ENCODE measurements at regions not wholly inside any gene's neighbourhood (a gene's known extent, or its start where the extent isn't known, plus 50 kb on each side); places are given as distances from the start of the nearest gene placed in this dataset.

GRCh38 chr12:68532887-68533248, 77.8 kb upstream of the RAP1B start:
- Histone ChIP-seq H3K9me3 (no peaks in the 10 kb centered on the region), H3K27ac (peak overlapping the region; percentile 20 to 31), H3K4me3 (no peak overlapping the region), H3K36me3 (no peaks in the 10 kb centered on the region), H3K27me3 (no peaks in the 10 kb centered on the region), H3K4me1 (peaks cover 0 to 4% of the 10 kb centered on the region in 2 donors)
- intact Hi-C loops (cut with DNase I; ENCODE audit: low total_unique reads) = no loop called here
- no peak for TF ChIP-seq CTCF (IDR thresholded peaks at IDR 0.05)
- no peak for TF ChIP-seq POLR2A (IDR thresholded peaks at IDR 0.05)
- no peak for DNase-seq

GRCh38 chr12:68534108-68534507, 76.6 kb upstream of the RAP1B start:
- intact Hi-C loops (cut with DNase I; ENCODE audit: low total_unique reads) = no loop called here
- Histone ChIP-seq H3K36me3 (no peaks in the 10 kb centered on the region), H3K9me3 (no peaks in the 10 kb centered on the region), H3K27ac (no peak overlapping the region), H3K4me3 (no peak overlapping the region), H3K4me1 (peaks cover 0 to 4% of the 10 kb centered on the region in 2 donors), H3K27me3 (no peaks in the 10 kb centered on the region)
- TF ChIP-seq POLR2A (IDR thresholded peaks at IDR 0.05) = no peak
- no peak for TF ChIP-seq CTCF (IDR thresholded peaks at IDR 0.05)
- no peak for DNase-seq

GRCh38 chr12:68536885-68537485, 73.7 kb upstream of the RAP1B start:
- Histone ChIP-seq H3K27ac (no peak overlapping the region), H3K4me1 (no peaks in the 10 kb centered on the region), H3K27me3 (no peaks in the 10 kb centered on the region), H3K4me3 (no peak overlapping the region), H3K9me3 (no peaks in the 10 kb centered on the region), H3K36me3 (no peaks in the 10 kb centered on the region)
- no peak for DNase-seq
- TF ChIP-seq POLR2A (IDR thresholded peaks at IDR 0.05) = no peak
- TF ChIP-seq CTCF (IDR thresholded peaks at IDR 0.05) = no peak
- intact Hi-C loops (cut with DNase I; ENCODE audit: low total_unique reads) = no loop called here

GRCh38 chr12:68537571-68537970, 73.1 kb upstream of the RAP1B start:
- no peak overlapping the region for H3K4me3 ChIP-seq
- H3K4me1 ChIP-seq = no peaks in the 10 kb centered on the region
- H3K27me3 ChIP-seq = no peaks in the 10 kb centered on the region
- H3K9me3 ChIP-seq = no peaks in the 10 kb centered on the region
- TF ChIP-seq POLR2A (IDR thresholded peaks at IDR 0.05) = no peak
- no peak for TF ChIP-seq CTCF (IDR thresholded peaks at IDR 0.05)
- DNase-seq = no peak
- no peaks in the 10 kb centered on the region for H3K36me3 ChIP-seq
- intact Hi-C loops (cut with DNase I; ENCODE audit: low total_unique reads) = no loop called here
- no peak overlapping the region for H3K27ac ChIP-seq

- no peaks in the 10 kb centered on the region for H3K27me3 ChIP-seq
- intact Hi-C loops (cut with DNase I; ENCODE audit: low total_unique reads) = no loop called here
- TF ChIP-seq POLR2A (IDR thresholded peaks at IDR 0.05) (no peak), CTCF (IDR thresholded peaks at IDR 0.05) (no peak)
- no peaks in the 10 kb centered on the region for H3K36me3 ChIP-seq
- DNase-seq = peak; percentile 68
- H3K4me3 ChIP-seq = peak overlapping the region; percentile 14 to 19
- peak overlapping the region; percentile 72 to 80 for H3K27ac ChIP-seq
- no peaks in the 10 kb centered on the region for H3K9me3 ChIP-seq
- H3K4me1 ChIP-seq = no peaks in the 10 kb centered on the region
Observed at GRCh38 chr12:68538726-68539614, 71.7 kb upstream of the RAP1B start.
